ENCODE measurements at regions not wholly inside any gene's neighbourhood (a gene's known extent, or its start where the extent isn't known, plus 50 kb on each side); places are given as distances from the start of the nearest gene placed in this dataset.

GRCh38 chr3:20916951-20917606 lies 731.1 kb upstream of the SGO1 start:
- intact Hi-C loops (cut with DNase I, micrococcal nuclease): no loop called here
- H3K4me3 ChIP-seq (ENCODE audit: low read length): no peak overlapping the region
- ChIA-PET POLR2A (no interaction called here), CTCF (no interaction called here)
- Mint-ChIP-seq H3K36me3 (ENCODE audit: low read depth) (peaks cover 4% of the 10 kb centered on the region), H3K4me1 (ENCODE audit: low read depth) (no peaks in the 10 kb centered on the region), H3K27me3 (no peaks in the 10 kb centered on the region), H3K4me3 (no peak overlapping the region), H3K27ac (no peak overlapping the region), H3K9me3 (peaks cover 27% of the 10 kb centered on the region)
- no peaks in the 10 kb centered on the region for H3K4me1 ChIP-seq (ENCODE audit: insufficient read depth, low read length)
- no peaks in the 10 kb centered on the region for H3K36me3 ChIP-seq (ENCODE audit: insufficient read depth, low read length)
- no peaks in the 10 kb centered on the region for H3K27me3 ChIP-seq (ENCODE audit: control insufficient read depth in 1 of 2, insufficient read depth in 2 of 2, low read length in 2 of 2)
- no peak for ATAC-seq (ENCODE audit: poor library complexity)
- no peak for TF ChIP-seq CTCF (IDR thresholded peaks at IDR 0.05)
- DNase-seq: peak in 1 of 14 experiments; percentile 1
- no peak overlapping the region for H3K27ac ChIP-seq (ENCODE audit: low read depth in 1 of 2, low read length in 2 of 2)
- H3K9me3 ChIP-seq (ENCODE audit: control insufficient read depth in 1 of 2, insufficient read depth in 1 of 2, low read length in 2 of 2): peaks cover 7 to 14% of the 10 kb centered on the region in 2 experiments

- H3K36me3 Mint-ChIP-seq (ENCODE audit: low read depth): no peaks in the 10 kb centered on the region
- CTCF ChIA-PET: no interaction called here
- peaks cover 4 to 5% of the 10 kb centered on the region in 2 experiments for H3K9me3 ChIP-seq (ENCODE audit: control insufficient read depth in 1 of 2, insufficient read depth in 1 of 2, low read length in 2 of 2)
- H3K27ac ChIP-seq (ENCODE audit: low read depth in 1 of 2, low read length in 2 of 2): no peak overlapping the region
- H3K9me3 Mint-ChIP-seq: peaks cover 25% of the 10 kb centered on the region
- H3K27ac Mint-ChIP-seq: no peak overlapping the region
- H3K4me1 ChIP-seq (ENCODE audit: insufficient read depth, low read length): no peaks in the 10 kb centered on the region
- intact Hi-C loops (cut with DNase I, micrococcal nuclease): no loop called here
- no peak overlapping the region for H3K4me3 ChIP-seq (ENCODE audit: low read length)
- H3K4me3 Mint-ChIP-seq: no peak overlapping the region
- no peaks in the 10 kb centered on the region for H3K27me3 ChIP-seq (ENCODE audit: control insufficient read depth in 1 of 2, insufficient read depth in 2 of 2, low read length in 2 of 2)
- POLR2A ChIA-PET: no interaction called here
- ATAC-seq (ENCODE audit: poor library complexity) (no peak), DNase-seq (no peak)
- no peaks in the 10 kb centered on the region for H3K4me1 Mint-ChIP-seq (ENCODE audit: low read depth)
- H3K27me3 Mint-ChIP-seq: no peaks in the 10 kb centered on the region
- H3K36me3 ChIP-seq (ENCODE audit: insufficient read depth, low read length): no peaks in the 10 kb centered on the region
- TF ChIP-seq CTCF (IDR thresholded peaks at IDR 0.05): no peak
Observed at GRCh38 chr3:20914310-20914709, 728.3 kb upstream of the SGO1 start.

DNA sequence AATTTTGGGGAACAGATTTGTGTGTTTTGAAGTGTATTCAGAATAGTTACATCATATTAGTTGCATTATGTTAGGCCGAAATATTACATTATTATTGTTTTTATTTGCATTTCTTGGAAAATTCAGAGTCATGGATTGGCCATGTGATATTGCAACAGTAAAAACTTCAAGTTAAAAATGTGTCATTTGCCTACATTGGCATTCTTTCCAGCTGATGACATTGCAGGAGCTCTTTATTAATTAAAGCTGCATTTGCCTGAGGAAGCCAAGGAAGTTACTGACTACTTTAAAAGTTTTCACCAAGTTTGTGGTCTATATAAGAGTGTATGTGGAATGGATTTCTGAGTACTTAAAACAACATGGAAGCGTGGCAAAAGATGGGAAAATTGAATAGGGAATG lies 726.4 kb upstream of the SGO1 start:
- ATAC-seq (ENCODE audit: poor library complexity) (no peak), DNase-seq (no peak)
- Histone ChIP-seq H3K4me3 (ENCODE audit: low read length) (no peak overlapping the region), H3K27ac (ENCODE audit: low read depth in 1 of 2, low read length in 2 of 2) (no peak overlapping the region), H3K36me3 (ENCODE audit: insufficient read depth, low read length) (no peaks in the 10 kb centered on the region), H3K27me3 (ENCODE audit: control insufficient read depth in 1 of 2, insufficient read depth in 2 of 2, low read length in 2 of 2) (no peaks in the 10 kb centered on the region), H3K4me1 (ENCODE audit: insufficient read depth, low read length) (no peaks in the 10 kb centered on the region), H3K9me3 (ENCODE audit: control insufficient read depth in 1 of 2, insufficient read depth in 1 of 2, low read length in 2 of 2) (peaks cover 0 to 3% of the 10 kb centered on the region in 2 experiments)
- TF ChIP-seq CTCF (IDR thresholded peaks at IDR 0.05): no peak
- Mint-ChIP-seq H3K4me3 (no peak overlapping the region), H3K9me3 (peaks cover 21% of the 10 kb centered on the region), H3K27me3 (no peaks in the 10 kb centered on the region), H3K27ac (no peak overlapping the region), H3K36me3 (ENCODE audit: low read depth) (no peaks in the 10 kb centered on the region), H3K4me1 (ENCODE audit: low read depth) (no peaks in the 10 kb centered on the region)
- ChIA-PET POLR2A (no interaction called here), CTCF (no interaction called here)
- intact Hi-C loops (cut with DNase I, micrococcal nuclease): no loop called here
